ENCODE measurements at regions not wholly inside any gene's neighbourhood (a gene's known extent, or its start where the extent isn't known, plus 50 kb on each side); places are given as distances from the start of the nearest gene placed in this dataset.

DNA sequence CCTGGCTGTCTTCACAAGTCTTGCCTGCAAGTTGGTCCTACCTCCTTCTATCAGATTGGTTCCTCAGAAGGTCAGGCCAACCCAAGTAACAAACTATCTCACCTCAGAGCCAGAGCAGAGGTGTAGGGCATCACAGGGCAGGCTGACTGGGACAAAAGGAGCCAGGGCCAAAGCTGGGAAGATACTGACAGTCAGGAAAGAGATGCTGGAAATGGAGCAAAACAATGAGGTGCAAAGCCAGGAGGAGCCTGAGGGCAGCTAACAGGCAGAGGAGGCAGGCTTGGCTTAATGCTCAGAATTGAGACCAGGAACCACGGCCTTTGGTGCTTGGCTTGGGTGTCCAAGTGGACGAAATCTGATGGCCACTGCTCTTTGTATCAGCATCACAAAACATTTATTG lies 68.4 kb upstream of the PNMA1 start:
- DNase-seq (ENCODE audit: low read depth in 3 of 3), result no peak

DNA sequence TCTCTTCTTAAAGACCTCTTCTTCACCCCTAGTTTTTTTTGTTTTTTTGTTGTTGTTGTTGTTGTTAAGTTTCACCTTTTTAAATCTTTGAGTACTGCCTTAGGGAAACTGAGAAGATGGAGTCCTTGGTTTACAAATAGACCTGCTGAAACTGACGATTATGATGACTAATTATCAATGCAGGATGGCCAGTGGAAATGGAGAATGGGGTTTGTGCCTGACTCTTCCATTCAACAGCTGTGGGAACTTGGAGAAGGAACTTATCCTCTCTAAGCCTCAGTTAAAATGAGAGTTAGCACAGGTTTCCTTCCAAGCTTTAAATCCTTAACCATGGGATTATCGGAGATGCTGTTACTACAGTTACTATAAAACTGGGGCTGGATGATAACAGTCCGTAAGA lies 66.7 kb upstream of the PNMA1 start:
- no peak for DNase-seq (ENCODE audit: low read depth in 3 of 3)

DNA sequence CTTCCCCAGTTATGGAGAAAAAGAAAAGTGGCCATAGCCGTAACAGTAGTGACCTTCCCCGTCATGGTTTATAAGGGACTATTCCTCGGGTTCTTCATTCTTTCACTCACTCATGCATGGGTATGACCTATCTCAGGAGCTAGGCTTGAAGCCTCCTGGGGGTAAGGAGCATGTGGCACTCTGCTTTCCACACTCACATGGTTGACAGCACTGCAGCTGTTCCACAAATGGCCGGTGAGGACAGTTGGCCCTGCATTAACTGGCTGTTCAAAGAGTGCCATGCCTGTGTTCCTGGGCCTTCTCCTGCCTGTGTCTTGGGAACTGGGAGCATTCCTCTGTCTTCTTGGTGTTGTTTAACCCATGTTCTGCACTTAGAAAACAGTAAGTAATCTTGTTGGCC lies 66.2 kb upstream of the PNMA1 start:
- no peak for DNase-seq (ENCODE audit: low read depth in 3 of 3)

DNA sequence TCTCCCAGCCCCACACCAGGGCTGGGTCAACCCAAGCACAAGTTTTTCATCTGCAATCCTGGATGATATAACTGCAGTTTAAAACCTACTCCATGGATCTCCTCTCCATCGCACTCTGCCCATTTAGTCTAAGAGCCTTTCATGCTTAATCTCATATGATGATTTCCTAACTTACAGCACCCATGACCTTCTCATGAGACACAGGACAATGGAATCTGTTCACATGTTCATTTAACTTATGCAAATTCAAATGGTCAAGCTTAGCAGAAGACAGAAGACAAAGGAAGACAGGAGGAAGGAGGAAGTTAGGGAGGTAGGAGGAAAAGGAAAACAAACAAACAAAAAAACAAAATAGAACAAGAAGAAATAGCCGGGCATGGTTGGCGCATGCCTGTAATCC lies 64.6 kb upstream of the PNMA1 start:
- no peak for DNase-seq (ENCODE audit: low read depth in 3 of 3)

DNA sequence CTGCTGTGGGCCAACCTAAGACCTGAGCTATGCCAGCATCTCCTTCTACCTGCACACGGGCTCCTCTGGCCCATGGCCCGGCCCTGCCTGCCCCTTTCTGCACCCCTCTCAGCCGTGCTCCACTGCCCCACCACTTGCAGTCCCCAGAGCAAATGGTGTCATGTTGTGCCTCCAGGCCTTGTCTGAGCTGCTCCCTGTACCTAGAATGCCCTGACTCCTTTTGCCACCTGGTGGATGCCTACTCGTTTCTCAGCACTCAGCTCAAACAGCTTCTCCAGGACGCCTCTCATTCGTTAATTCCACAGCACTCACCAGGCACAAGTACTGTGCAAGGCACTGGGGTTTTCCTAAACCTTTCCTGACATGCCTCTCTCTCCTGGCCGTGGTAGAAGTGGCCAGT lies 63.2 kb upstream of the PNMA1 start:
- no peak for DNase-seq (ENCODE audit: low read depth in 3 of 3)

DNA sequence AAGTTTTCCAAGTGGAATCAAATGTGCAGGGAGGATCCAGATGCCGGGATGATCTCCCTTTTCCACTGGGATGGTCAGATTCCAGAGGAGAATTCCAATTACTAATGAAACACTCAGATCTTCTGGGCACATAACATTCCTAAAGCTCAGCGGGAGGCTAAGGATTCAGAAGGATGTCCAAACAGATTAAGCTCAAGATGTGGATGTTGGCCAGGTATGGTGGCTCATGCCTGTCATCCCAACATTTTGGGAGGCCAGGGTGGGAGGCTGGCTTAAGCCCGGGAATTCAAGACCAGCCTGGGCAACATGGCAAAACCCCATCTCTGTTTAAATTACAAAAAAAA lies 62.0 kb upstream of the PNMA1 start:
- no peak for DNase-seq (ENCODE audit: low read depth in 3 of 3)

DNA sequence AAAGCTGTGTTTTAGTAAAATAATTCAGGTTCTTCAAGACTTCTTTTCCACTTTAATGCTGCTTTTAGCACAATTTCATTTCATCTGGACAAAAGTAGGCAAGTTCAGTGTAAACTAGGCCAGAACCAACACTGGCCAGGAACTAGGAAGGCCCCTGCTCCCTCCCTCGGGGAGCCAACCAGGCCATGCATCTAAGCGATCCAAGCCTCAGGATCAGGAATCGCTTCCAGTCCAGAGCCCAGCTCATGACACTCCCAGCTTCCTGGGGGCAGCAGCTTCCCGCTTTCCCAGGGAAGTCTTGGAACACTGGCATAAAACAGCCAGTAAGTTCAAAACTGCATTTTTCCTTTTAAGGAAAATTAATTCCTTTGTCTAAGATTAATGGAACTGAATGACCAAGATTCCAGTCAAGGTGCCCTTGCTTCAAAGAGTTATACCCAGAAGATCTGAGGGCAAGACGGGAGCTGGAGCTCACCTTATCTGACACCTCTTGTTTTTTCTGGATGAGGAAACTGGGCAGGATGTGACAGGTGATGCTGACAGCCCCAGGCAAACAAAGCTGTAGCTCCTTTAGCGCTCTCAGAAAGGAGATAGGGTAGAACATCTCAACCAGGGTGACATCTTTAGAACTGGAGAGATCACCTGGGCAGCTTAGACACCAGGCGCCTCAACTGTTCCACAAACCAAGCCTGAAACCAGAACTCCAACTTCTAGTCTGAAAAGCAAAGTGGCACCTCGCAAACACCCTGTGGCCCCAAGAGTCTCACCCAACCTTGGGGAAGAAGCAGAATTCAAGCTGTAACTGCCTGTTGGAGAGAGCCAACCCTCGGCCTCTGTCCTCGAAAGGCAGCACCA lies 61.4 kb upstream of the PNMA1 start:
- DNase-seq (ENCODE audit: low read depth in 3 of 3), result no peak

DNA sequence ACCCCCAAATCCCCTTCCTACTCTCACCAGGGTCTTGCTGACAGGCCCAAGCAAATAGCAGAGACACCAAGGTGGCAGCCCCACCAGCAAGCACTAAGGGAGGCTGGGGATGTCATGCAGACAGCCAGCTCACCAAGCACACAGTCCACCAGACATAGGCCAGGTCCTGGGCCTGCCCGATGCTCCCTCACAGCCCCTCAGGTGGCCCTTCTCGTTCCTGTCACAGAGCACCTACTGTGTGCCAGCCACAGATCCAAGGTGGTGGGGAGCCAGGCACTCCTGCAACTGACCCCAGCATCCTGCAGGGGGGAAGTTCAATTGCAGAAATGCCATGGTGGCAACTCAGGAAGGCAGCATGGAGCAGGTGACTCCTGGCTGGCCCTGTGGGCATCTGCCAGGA lies 60.5 kb upstream of the PNMA1 start:
- no peak for DNase-seq (ENCODE audit: low read depth in 3 of 3)

DNA sequence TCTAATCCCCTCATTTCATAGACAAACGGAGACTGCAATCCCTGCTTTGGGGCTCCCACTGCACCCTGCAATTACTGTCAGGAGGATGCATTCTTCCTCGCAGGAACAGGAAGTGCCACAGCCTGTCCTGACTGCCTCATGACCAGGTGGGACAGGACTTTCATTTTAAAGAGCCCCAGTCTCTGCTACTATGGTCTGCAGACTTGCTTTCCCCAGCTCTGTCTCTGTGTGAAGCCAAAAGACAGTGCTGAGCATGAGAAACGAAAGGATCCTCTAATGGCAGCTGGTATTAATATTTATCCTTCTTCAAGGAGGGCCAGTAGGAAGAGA lies 60.0 kb upstream of the PNMA1 start:
- no peak for DNase-seq (ENCODE audit: low read depth in 3 of 3)

DNA sequence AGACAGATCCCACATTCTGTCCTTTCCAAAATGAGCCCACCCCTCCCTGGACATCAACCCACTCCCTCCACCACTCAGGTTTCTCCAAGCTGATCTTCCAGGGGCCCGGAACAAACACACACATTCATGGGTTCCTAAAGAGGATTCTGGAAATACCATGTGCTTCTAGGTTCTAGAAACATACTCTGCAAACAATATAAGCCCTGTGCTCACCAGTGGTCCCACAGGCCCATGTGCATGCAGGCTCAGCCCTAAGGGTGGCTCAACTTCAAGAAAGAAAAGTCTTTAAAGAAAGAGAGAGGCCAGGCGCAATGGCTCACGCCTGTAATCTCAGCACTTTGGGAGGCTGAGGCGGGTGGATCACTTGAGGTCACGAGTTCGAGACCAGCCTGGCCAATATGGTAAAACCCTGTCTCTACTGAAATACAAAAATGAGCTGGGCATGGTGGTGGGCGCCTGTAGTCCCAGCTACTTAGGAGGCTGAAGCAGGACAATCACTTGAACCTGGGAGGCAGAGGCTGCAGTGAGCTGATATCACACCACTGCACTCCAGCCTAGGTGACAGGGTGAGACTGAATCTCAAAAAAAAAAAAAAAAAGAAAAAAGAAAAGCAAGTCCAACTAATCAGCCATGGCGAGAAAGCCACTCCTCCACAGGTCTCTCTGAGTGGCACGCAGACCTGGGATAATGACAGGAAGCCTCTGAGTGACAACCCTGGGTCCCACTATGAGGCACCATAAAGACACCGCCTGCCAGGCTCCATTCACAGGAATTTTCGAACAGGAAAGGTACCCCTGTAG lies 59.5 kb upstream of the PNMA1 start:
- no peak for DNase-seq (ENCODE audit: low read depth in 3 of 3)

DNA sequence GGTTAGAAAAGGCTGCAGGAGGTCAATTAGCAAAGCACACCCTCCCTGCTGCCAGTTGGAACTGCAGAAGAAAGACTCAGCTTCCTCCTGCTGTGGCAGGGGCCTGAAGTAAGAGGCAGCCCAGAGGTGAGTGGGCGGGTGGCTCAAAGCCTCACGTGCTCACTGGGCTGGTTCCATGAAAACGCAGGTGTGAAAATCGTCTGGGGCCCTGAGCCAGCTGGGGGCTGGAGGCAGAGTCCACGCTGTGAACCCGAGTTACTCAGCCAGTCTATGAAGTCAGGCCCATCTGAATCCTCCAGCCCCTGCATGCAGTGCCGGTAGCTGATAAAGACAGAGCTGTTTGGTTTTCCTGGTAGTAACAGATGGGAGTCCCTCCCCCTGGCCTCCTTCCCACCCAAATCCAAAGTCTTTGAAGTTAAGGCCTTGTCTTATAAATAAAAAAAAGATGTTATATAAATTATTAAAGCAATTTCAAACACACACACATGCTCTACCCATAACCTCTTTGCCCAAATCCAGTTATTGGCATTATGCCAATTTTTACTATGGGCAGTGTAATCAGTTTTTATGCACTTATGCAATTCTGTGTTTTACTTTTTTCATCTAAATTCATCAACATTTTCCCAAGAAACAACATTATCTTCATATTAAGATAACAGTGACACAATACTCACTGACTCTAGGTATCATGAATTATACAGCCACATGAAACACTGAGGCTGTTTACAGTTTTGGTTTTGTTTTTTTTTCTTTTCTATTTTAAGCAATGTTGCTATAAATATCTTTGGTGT lies 57.9 kb upstream of the PNMA1 start:
- DNase-seq (ENCODE audit: low read depth in 3 of 3), result peak in 2 of 3 donors; percentile 66 to 75

DNA sequence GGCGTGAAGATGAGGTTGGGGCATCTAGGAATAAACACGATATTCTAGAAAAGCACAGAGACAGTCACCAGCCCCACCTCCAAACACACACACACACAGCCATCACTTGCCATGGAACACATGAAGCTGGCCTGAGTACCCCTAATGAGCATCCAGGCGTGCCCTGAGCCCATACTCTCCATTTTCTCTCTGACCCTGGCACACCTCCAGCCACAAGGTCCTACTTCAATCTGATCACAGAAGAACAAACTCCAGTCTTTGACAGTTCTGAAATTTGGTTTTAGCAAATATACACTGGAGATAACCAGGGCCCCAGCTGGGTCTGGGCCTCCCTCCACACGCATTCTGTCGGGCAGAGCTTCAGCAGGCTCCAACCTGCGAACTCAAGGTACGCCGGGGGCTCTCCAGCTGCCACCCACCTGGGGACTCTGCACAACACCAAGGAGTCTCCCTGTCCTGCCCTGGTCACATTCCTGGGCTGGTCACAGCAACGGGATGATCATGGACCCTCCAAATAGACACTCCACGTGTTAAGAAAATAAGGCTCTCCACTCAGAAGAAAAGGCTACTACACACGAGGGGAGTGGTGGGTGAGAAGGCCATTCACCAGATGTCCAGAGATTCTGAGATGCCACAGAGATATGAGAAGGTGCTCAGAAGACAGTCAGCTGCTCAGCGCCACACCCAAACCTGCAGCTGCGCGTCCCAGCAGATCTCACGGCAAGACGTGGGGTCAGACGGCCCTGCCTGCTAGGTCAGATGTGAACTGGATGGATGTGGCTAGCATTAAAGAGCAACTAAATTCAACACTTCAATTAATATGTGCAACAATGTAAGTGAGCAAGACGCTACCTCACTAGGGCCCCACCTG lies 57.0 kb upstream of the PNMA1 start:
- DNase-seq (ENCODE audit: low read depth in 3 of 3), result no peak

DNA sequence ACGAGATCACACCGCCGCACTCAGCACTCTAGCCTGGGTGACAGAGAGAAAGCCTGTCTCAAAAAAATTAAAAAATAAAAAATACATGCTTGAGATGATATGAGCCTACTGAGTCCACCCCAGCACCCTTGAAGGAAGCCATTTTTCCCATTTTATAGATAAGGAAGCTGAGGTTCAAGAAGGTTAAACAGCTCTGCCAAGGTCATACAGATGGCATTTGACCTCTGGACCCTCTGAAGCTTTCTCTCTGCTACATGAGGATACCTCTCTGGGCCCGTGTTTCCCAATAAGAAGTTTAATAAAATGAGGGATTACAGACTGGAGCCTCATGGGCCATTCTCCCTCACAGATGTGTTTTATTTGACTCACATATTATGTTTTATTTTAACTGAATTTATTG lies 53.9 kb upstream of the PNMA1 start:
- no peak for DNase-seq (ENCODE audit: low read depth in 3 of 3)

DNA sequence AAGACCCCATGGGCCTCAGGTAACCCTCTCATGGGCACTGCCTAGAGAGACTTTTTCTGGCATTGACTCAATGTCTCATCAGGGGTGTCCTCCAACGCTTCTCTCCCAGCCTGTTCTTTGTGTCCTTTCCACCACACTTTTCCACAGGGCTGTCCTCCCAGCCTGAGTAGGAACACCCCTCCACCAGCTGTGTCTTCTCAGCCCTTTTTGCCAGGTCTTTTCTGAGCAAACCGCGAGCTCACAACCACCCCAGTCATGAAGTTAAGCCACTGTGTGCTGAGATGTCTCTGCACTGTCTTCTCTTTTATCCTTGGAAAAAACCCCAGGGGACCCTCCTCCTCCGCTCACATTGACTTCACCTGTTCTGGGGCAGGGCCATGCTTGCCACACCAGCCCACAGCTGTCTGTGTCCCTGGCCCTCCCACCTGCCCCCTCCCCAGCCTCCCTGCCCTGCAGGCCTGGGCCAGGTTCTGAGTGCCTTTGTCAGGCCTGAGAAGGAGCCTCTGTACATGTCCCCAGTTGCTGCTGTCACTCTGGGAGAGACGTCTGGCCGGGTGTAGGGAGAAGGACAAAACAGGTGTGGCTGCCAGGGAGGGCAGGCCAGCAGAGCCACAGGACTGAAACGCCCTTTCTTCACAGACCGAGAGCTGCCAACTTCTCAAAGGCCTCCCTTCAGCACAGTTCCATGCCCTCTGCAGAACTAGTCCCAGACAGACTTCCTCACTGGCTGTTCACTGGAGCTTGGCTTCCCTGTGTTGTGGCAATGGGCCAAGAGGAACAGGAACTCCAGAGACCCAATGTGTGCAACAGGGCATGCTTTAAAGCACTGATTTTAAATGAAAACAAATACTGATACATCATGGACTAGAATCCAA lies 50.5 kb upstream of the PNMA1 start:
- no peak for DNase-seq (ENCODE audit: low read depth in 3 of 3)
